ENCODE measurements at regions not wholly inside any gene's neighbourhood (a gene's known extent, or its start where the extent isn't known, plus 50 kb on each side); places are given as distances from the start of the nearest gene placed in this dataset.

GRCh38 chr1:81455481-81455880 is 345.3 kb upstream of the ADGRL2 start:
- Mint-ChIP-seq H3K27me3 (no peaks in the 10 kb centered on the region), H3K4me3 (no peak overlapping the region), H3K9me3 (no peaks in the 10 kb centered on the region), H3K36me3 (ENCODE audit: low read depth) (no peaks in the 10 kb centered on the region), H3K27ac (no peak overlapping the region), H3K4me1 (ENCODE audit: low read depth) (no peaks in the 10 kb centered on the region)
- ChIA-PET POLR2A (no interaction called here), CTCF (no interaction called here)
- H3K9me3 ChIP-seq (ENCODE audit: control insufficient read depth in 1 of 2, insufficient read depth in 1 of 2, low read length in 2 of 2), result peaks cover 0 to 5% of the 10 kb centered on the region in 2 experiments
- H3K4me1 ChIP-seq (ENCODE audit: insufficient read depth, low read length), result no peaks in the 10 kb centered on the region
- ATAC-seq (ENCODE audit: poor library complexity) (no peak), DNase-seq (no peak)
- no peak overlapping the region for H3K4me3 ChIP-seq (ENCODE audit: low read length)
- no peak for TF ChIP-seq CTCF (IDR thresholded peaks at IDR 0.05)
- intact Hi-C loops (cut with DNase I, micrococcal nuclease), result no loop called here
- H3K27ac ChIP-seq (ENCODE audit: low read depth in 1 of 2, low read length in 2 of 2), result no peak overlapping the region
- H3K36me3 ChIP-seq (ENCODE audit: insufficient read depth, low read length), result no peaks in the 10 kb centered on the region
- H3K27me3 ChIP-seq (ENCODE audit: control insufficient read depth in 1 of 2, insufficient read depth in 2 of 2, low read length in 2 of 2), result no peaks in the 10 kb centered on the region

DNA sequence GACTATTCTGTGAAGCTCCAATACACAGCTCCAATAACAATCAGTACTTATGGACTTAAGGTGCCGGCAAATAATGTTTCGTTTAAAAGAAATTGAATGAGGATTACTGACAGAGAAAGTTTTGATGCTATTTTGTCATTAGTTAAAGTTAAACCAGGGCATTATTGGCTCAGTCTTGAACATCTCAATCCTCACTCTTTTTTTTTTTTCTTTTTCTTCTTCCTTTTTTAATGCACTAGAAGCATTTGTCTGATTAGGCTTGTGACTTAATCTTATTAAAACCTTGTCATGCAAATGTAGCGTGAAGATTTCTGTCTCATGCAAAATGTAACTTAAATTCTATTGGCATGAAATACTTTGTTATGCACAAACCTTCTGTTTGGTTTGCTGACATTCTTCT is 346.8 kb upstream of the ADGRL2 start:
- no peaks in the 10 kb centered on the region for H3K9me3 Mint-ChIP-seq
- POLR2A ChIA-PET, result no interaction called here
- Histone ChIP-seq H3K36me3 (ENCODE audit: insufficient read depth, low read length) (no peaks in the 10 kb centered on the region), H3K27me3 (ENCODE audit: control insufficient read depth in 1 of 2, insufficient read depth in 2 of 2, low read length in 2 of 2) (no peaks in the 10 kb centered on the region), H3K4me1 (ENCODE audit: insufficient read depth, low read length) (no peaks in the 10 kb centered on the region), H3K4me3 (ENCODE audit: low read length) (no peak overlapping the region), H3K27ac (ENCODE audit: low read depth in 1 of 2, low read length in 2 of 2) (no peak overlapping the region), H3K9me3 (ENCODE audit: control insufficient read depth in 1 of 2, insufficient read depth in 1 of 2, low read length in 2 of 2) (peaks cover 0 to 5% of the 10 kb centered on the region in 2 experiments)
- TF ChIP-seq CTCF (IDR thresholded peaks at IDR 0.05), result no peak
- no peaks in the 10 kb centered on the region for H3K36me3 Mint-ChIP-seq (ENCODE audit: low read depth)
- H3K4me1 Mint-ChIP-seq (ENCODE audit: low read depth), result no peaks in the 10 kb centered on the region
- CTCF ChIA-PET, result no interaction called here
- no peaks in the 10 kb centered on the region for H3K27me3 Mint-ChIP-seq
- H3K4me3 Mint-ChIP-seq, result no peak overlapping the region
- DNase-seq (no peak), ATAC-seq (ENCODE audit: poor library complexity) (no peak)
- intact Hi-C loops (cut with DNase I, micrococcal nuclease), result no loop called here
- H3K27ac Mint-ChIP-seq, result no peak overlapping the region

- Mint-ChIP-seq H3K4me1 (ENCODE audit: low read depth) (no peaks in the 10 kb centered on the region), H3K4me3 (no peak overlapping the region), H3K27ac (no peak overlapping the region), H3K9me3 (no peaks in the 10 kb centered on the region), H3K27me3 (no peaks in the 10 kb centered on the region), H3K36me3 (ENCODE audit: low read depth) (no peaks in the 10 kb centered on the region)
- Histone ChIP-seq H3K9me3 (ENCODE audit: control insufficient read depth in 1 of 2, insufficient read depth in 1 of 2, low read length in 2 of 2) (peaks cover 0 to 2% of the 10 kb centered on the region in 2 experiments), H3K27me3 (ENCODE audit: control insufficient read depth in 1 of 2, insufficient read depth in 2 of 2, low read length in 2 of 2) (no peaks in the 10 kb centered on the region), H3K4me1 (ENCODE audit: insufficient read depth, low read length) (no peaks in the 10 kb centered on the region), H3K4me3 (ENCODE audit: low read length) (no peak overlapping the region), H3K27ac (ENCODE audit: low read depth in 1 of 2, low read length in 2 of 2) (no peak overlapping the region), H3K36me3 (ENCODE audit: insufficient read depth, low read length) (no peaks in the 10 kb centered on the region)
- no peak for TF ChIP-seq CTCF (IDR thresholded peaks at IDR 0.05)
- CTCF ChIA-PET, result no interaction called here
- POLR2A ChIA-PET, result no interaction called here
- DNase-seq (no peak), ATAC-seq (ENCODE audit: poor library complexity) (no peak)
- intact Hi-C loops (cut with DNase I, micrococcal nuclease), result no loop called here
These were observed 347.4 kb upstream of the ADGRL2 start for GRCh38 chr1:81453367-81453703.
